K562 (cell line): ENCODE measurements at regions not wholly inside any gene's neighbourhood (a gene's known extent, or its start where the extent isn't known, plus 50 kb on each side); places are given as distances from the start of the nearest gene placed in this dataset.

Experiments
- CBX5 ChIP-seq: IDR thresholded peaks from 2 replicates; pipeline ENCODE4 v1.6.1; 2014; ENCODE audit warnings: low read depth, borderline replicate concordance
- CEBPG ChIP-seq, 3 experiments: fragments of 200-800 bp in 1 of 3; sonication (Bioruptor generic) in 1 of 3; sonication (generic) in 1 of 3; formaldehyde crosslinking in 1 of 3; IDR thresholded peaks in 2 of 3; conservative IDR thresholded peaks in 1 of 3; 2 replicates each; pipeline versions ENCODE4 v1.6.1 to v1.8.0; 2016 to 2022; ENCODE audit warnings: missing compliant biosample characterization in 2 of 3, missing genetic modification characterization in 2 of 3, mild to moderate bottlenecking in 1 of 3, missing genetic modification reagents in 1 of 3
- CHD1 ChIP-seq: fragments of 200-600 bp; sonication (generic); IDR thresholded peaks from one replicate; pipeline ENCODE4 v1.6.1; 2012; ENCODE audit warnings: mild to moderate bottlenecking, moderate library complexity, low read length, inconsistent platforms
- ESRRB ChIP-seq: fragments of 250-450 bp; sonication (Bioruptor Pico); IDR thresholded peaks from 2 replicates; pipeline ENCODE4 v1.5.0; 2020; ENCODE audit warnings: mild to moderate bottlenecking, moderate library complexity, borderline replicate concordance
- GTF3C2 ChIP-seq: IDR thresholded peaks from 3 replicates; pipeline ENCODE4 v1.6.1; 2011; ENCODE audit warnings: borderline replicate concordance, mild to moderate bottlenecking, moderate library complexity; ENCODE audit not compliant: insufficient read length; ENCODE audit errors: extremely low read depth
- HES1 ChIP-seq: fragments of 450-650 bp; IDR thresholded peaks from 2 replicates; pipeline ENCODE4 v1.6.1; 2016; ENCODE audit warnings: low read depth, mild to moderate bottlenecking, moderate library complexity
- HOMEZ ChIP-seq: fragments of 250-450 bp; sonication (Bioruptor Pico); IDR thresholded peaks from 2 replicates; pipeline ENCODE4 v1.4.0; 2020; ENCODE audit warnings: mild to moderate bottlenecking, moderate library complexity
- MTA2 ChIP-seq: fragments of 450-650 bp; IDR thresholded peaks from 2 replicates; pipeline ENCODE4 v1.6.1; 2016; ENCODE audit warnings: low read depth
- RAD21 ChIP-seq, 2 experiments: fragments of 250-450 bp in 1 of 2; fragments of 450-650 bp in 1 of 2; sonication (Bioruptor Pico) in 1 of 2; formaldehyde crosslinking in 1 of 2; IDR thresholded peaks in 1 of 2; conservative IDR thresholded peaks in 1 of 2; 2 replicates each; pipeline versions ENCODE4 v1.4.0 to v1.8.0; 2020 to 2022; ENCODE audit warnings: mild to moderate bottlenecking in 2 of 2, moderate library complexity in 1 of 2
- REST ChIP-seq, 2 experiments: fragments of 450-650 bp; formaldehyde crosslinking in 1 of 2; IDR thresholded peaks; 2 replicates each; pipeline versions ENCODE4 v1.4.0 to v1.6.1; 2014 to 2020; ENCODE audit warnings: mild to moderate bottlenecking in 2 of 2, borderline replicate concordance in 1 of 2, low read depth in 1 of 2
- TCF7L2 ChIP-seq: fragments of 150-350 bp; IDR thresholded peaks from 2 replicates; pipeline ENCODE4 v1.6.1; 2016; ENCODE audit warnings: low read depth, mild to moderate bottlenecking, low read length, moderate library complexity
- ZEB2 ChIP-seq: fragments of 450-650 bp; IDR thresholded peaks from 2 replicates; pipeline ENCODE4 v1.6.1; 2016
- ZNF511 ChIP-seq: sonication (generic); formaldehyde crosslinking; IDR thresholded peaks from 2 replicates; pipeline ENCODE4 v1.8.0; 2022; ENCODE audit warnings: mild to moderate bottlenecking, missing genetic modification reagents

- TF ChIP-seq CEBPG (CRISPR knock-in tag; IDR thresholded peaks at IDR 0.05) (no peak), CEBPG (tag; conservative IDR thresholded peaks at IDR 0.05 in 1 of 2, IDR thresholded peaks at IDR 0.05 in 1 of 2) (peak; percentile 78 to 92), ZEB2 (no peak), MTA2 (no peak), REST (IDR thresholded peaks at IDR 0.05; ENCODE audit: borderline replicate concordance) (peak; percentile 37; the same call in 1 of the 2 replicates), REST (CRISPR knock-in tag; IDR thresholded peaks at IDR 0.05; ENCODE audit: low read depth) (no peak), CBX5 (no peak), GTF3C2 (no peak), HOMEZ (CRISPR knock-in tag) (no peak), HES1 (no peak), CHD1 (no peak), ZNF511 (CRISPR knock-in tag) (no peak), ESRRB (CRISPR knock-in tag) (no peak), TCF7L2 (no peak), RAD21 (CRISPR knock-in tag; conservative IDR thresholded peaks at IDR 0.05 in 1 of 2, IDR thresholded peaks at IDR 0.05 in 1 of 2) (peak; percentile 42 to 64)
These were observed 444.2 kb downstream of the SETD4 start (continued) for GRCh38 chr21:35616090-35616489.
